ENCODE measurements at regions not wholly inside any gene's neighbourhood (a gene's known extent, or its start where the extent isn't known, plus 50 kb on each side); places are given as distances from the start of the nearest gene placed in this dataset.

- TF ChIP-seq CTCF (IDR thresholded peaks at IDR 0.05) = no peak
- no peak for TF ChIP-seq EP300 (IDR thresholded peaks at IDR 0.05)
- TF ChIP-seq POLR2A (IDR thresholded peaks at IDR 0.05) = no peak
Measured at GRCh38 chr6:40160826-40161225, 226.6 kb upstream of the MOCS1 start.
